Astrocyte (in vitro differentiated cells and primary cell): ENCODE measurements at regions not wholly inside any gene's neighbourhood (a gene's known extent, or its start where the extent isn't known, plus 50 kb on each side); places are given as distances from the start of the nearest gene placed in this dataset.

Source experiments
- EZH2 ChIP-seq: IDR thresholded peaks from 2 replicates; pipeline ENCODE4 v1.6.1; 2012; ENCODE audit warnings: mild to moderate bottlenecking, low read length, inconsistent platforms; ENCODE audit not compliant: insufficient read depth
- TF ChIP-seq, protein P1 (sequence below): IDR thresholded peaks from 2 replicates; pipeline ENCODE4 v1.5.1; 2011; ENCODE audit warnings: low read depth, mild to moderate bottlenecking, inconsistent platforms, low read length, moderate library complexity; ENCODE audit not compliant: insufficient read depth

- TF ChIP-seq, protein P1, sequence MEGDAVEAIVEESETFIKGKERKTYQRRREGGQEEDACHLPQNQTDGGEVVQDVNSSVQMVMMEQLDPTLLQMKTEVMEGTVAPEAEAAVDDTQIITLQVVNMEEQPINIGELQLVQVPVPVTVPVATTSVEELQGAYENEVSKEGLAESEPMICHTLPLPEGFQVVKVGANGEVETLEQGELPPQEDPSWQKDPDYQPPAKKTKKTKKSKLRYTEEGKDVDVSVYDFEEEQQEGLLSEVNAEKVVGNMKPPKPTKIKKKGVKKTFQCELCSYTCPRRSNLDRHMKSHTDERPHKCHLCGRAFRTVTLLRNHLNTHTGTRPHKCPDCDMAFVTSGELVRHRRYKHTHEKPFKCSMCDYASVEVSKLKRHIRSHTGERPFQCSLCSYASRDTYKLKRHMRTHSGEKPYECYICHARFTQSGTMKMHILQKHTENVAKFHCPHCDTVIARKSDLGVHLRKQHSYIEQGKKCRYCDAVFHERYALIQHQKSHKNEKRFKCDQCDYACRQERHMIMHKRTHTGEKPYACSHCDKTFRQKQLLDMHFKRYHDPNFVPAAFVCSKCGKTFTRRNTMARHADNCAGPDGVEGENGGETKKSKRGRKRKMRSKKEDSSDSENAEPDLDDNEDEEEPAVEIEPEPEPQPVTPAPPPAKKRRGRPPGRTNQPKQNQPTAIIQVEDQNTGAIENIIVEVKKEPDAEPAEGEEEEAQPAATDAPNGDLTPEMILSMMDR = no peak
- no peak for TF ChIP-seq EZH2
Observed at GRCh38 chr22:47240116-47240515, 477.7 kb downstream of the TBC1D22A start.
